HS-27A (cell line): ENCODE measurements at regions not wholly inside any gene's neighbourhood (a gene's known extent, or its start where the extent isn't known, plus 50 kb on each side); places are given as distances from the start of the nearest gene placed in this dataset.

Source experiments
- DNase-seq: peaks from one replicate; pipeline ENCODE4 v3.0.0-alpha.2; 2012; ENCODE audit warnings: low read depth, missing footprints

GRCh38 chr1:228849011-228849541 lies 113.8 kb downstream of the RHOU start:
- no peak for DNase-seq

- DNase-seq = no peak
Measured at GRCh38 chr1:228850141-228851100, 115.1 kb downstream of the RHOU start.

GRCh38 chr1:228851193-228851592 lies 115.9 kb downstream of the RHOU start:
- DNase-seq = no peak

- DNase-seq = no peak
Measured at GRCh38 chr1:228851618-228852017, 116.3 kb downstream of the RHOU start.

- no peak for DNase-seq
Measured at GRCh38 chr1:228852024-228852423, 116.7 kb downstream of the RHOU start.

- no peak for DNase-seq
Measured at GRCh38 chr1:228852511-228853088, 117.3 kb downstream of the RHOU start.

GRCh38 chr1:228853191-228853590 lies 117.9 kb downstream of the RHOU start:
- DNase-seq = no peak

- no peak for DNase-seq
Measured at GRCh38 chr1:228853637-228854036, 118.4 kb downstream of the RHOU start.

GRCh38 chr1:228854907-228855306 lies 119.6 kb downstream of the RHOU start:
- DNase-seq = no peak

GRCh38 chr1:228857611-228858010 lies 122.3 kb downstream of the RHOU start:
- DNase-seq = no peak

GRCh38 chr1:228860911-228861831 lies 125.9 kb downstream of the RHOU start:
- no peak for DNase-seq

- no peak for DNase-seq
Measured at GRCh38 chr1:228861832-228862180, 126.5 kb downstream of the RHOU start.

GRCh38 chr1:228862542-228863505 lies 127.5 kb downstream of the RHOU start:
- DNase-seq = no peak

- DNase-seq = no peak
Measured at GRCh38 chr1:228863776-228864175, 128.5 kb downstream of the RHOU start.

GRCh38 chr1:228865627-228866330 lies 130.5 kb downstream of the RHOU start:
- no peak for DNase-seq

GRCh38 chr1:228866468-228866867 lies 131.2 kb downstream of the RHOU start:
- DNase-seq = no peak

GRCh38 chr1:228867108-228867950 lies 132.1 kb downstream of the RHOU start:
- no peak for DNase-seq

GRCh38 chr1:228867951-228868730 lies 132.9 kb downstream of the RHOU start:
- DNase-seq = no peak

GRCh38 chr1:228868731-228869024 lies 133.4 kb downstream of the RHOU start:
- no peak for DNase-seq
